ENCODE measurements at regions not wholly inside any gene's neighbourhood (a gene's known extent, or its start where the extent isn't known, plus 50 kb on each side); places are given as distances from the start of the nearest gene placed in this dataset.
"Not testable (repeated sequence)": the region's sequence is repeated elsewhere in the genome, so short reads cannot be mapped to it uniquely, and the experiment has no call there.

- H3K27me3 ChIP-seq (replicated peaks in 2 of 5; ENCODE audit: control insufficient read depth in 4 of 5, insufficient read depth in 5 of 5, low read length in 4 of 5), result no peaks in the 10 kb centered on the region
- ChIA-PET CTCF (no interaction called here), POLR2A (no interaction called here)
- H3K4me3 ChIP-seq (ENCODE audit: control insufficient read depth in 1 of 7, extremely low read depth in 1 of 7, insufficient read depth in 4 of 7, low read depth in 2 of 7, low read length in 6 of 7), result no peak overlapping the region
- 92% methylated on average over 2 of the region's 7 CpGs for WGBS (ENCODE audit: insufficient coverage)
- no peaks in the 10 kb centered on the region for H3K9me3 ChIP-seq (ENCODE audit: control extremely low read depth in 1 of 5, control insufficient read depth in 4 of 5, insufficient read depth in 2 of 5, low read depth in 1 of 5, low read length in 4 of 5)
- DNase-seq, result no peak
- no peaks in the 10 kb centered on the region for H3K4me1 ChIP-seq (ENCODE audit: control extremely low read depth in 1 of 4, control insufficient read depth in 4 of 4, insufficient read depth in 4 of 4, low read length in 3 of 4)
- H3K27ac ChIP-seq (ENCODE audit: insufficient read depth in 1 of 2, low read depth in 1 of 2, low read length in 2 of 2, poor library complexity in 1 of 2, severe bottlenecking in 2 of 2), result no peak overlapping the region
- no peaks in the 10 kb centered on the region for H3K36me3 ChIP-seq (ENCODE audit: control insufficient read depth in 4 of 4, insufficient read depth in 4 of 4, low read length in 3 of 4)
Measured at GRCh38 chr5:13581914-13582313, 362.6 kb downstream of the DNAH5 start.

- Histone ChIP-seq H3K9me3 (ENCODE audit: control extremely low read depth in 1 of 5, control insufficient read depth in 4 of 5, insufficient read depth in 2 of 5, low read depth in 1 of 5, low read length in 4 of 5) (no peaks in the 10 kb centered on the region), H3K4me1 (ENCODE audit: control extremely low read depth in 1 of 4, control insufficient read depth in 4 of 4, insufficient read depth in 4 of 4, low read length in 3 of 4) (no peaks in the 10 kb centered on the region), H3K4me3 (ENCODE audit: control insufficient read depth in 1 of 7, extremely low read depth in 1 of 7, insufficient read depth in 4 of 7, low read depth in 2 of 7, low read length in 6 of 7) (no peak overlapping the region), H3K36me3 (ENCODE audit: control insufficient read depth in 4 of 4, insufficient read depth in 4 of 4, low read length in 3 of 4) (no peaks in the 10 kb centered on the region), H3K27me3 (replicated peaks in 2 of 5; ENCODE audit: control insufficient read depth in 4 of 5, insufficient read depth in 5 of 5, low read length in 4 of 5) (no peaks in the 10 kb centered on the region), H3K27ac (ENCODE audit: insufficient read depth in 1 of 2, low read depth in 1 of 2, low read length in 2 of 2, poor library complexity in 1 of 2, severe bottlenecking in 2 of 2) (no peak overlapping the region)
- POLR2A ChIA-PET, result no interaction called here
- no peak for DNase-seq
- CTCF ChIA-PET, result no interaction called here
- 86% methylated on average over 4 of the region's 5 CpGs for WGBS (ENCODE audit: insufficient coverage)
Measured at GRCh38 chr5:13581132-13581531, 363.4 kb downstream of the DNAH5 start.

DNA sequence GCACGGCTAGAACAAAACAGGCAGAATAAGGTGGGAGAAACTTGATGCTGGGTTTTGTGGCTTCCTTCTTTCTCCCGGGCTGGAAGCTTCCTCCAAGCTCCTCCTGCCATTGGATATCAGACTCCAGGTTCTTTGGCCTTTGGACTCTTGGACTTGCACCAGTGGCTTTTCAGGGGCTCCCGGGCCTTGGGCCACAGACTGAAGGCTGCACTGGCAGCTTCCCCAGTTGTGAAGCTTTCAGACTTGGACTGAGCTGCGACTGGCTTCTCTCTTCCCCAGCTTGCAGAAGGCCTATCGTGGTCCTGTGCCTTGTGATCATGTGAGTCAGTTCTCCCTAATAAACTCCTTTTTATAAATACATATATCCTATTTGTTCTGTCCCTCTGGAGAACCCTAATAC lies 364.4 kb downstream of the DNAH5 start:
- H3K27me3 ChIP-seq (replicated peaks in 2 of 5; ENCODE audit: control insufficient read depth in 4 of 5, insufficient read depth in 5 of 5, low read length in 4 of 5), result no peaks in the 10 kb centered on the region
- H3K27ac ChIP-seq (ENCODE audit: insufficient read depth in 1 of 2, low read depth in 1 of 2, low read length in 2 of 2, poor library complexity in 1 of 2, severe bottlenecking in 2 of 2), result no peak overlapping the region
- no peaks in the 10 kb centered on the region for H3K4me1 ChIP-seq (ENCODE audit: control extremely low read depth in 1 of 4, control insufficient read depth in 4 of 4, insufficient read depth in 4 of 4, low read length in 3 of 4)
- no peak for DNase-seq
- ChIA-PET CTCF (no interaction called here), POLR2A (no interaction called here)
- no peak overlapping the region for H3K4me3 ChIP-seq (ENCODE audit: control insufficient read depth in 1 of 7, extremely low read depth in 1 of 7, insufficient read depth in 4 of 7, low read depth in 2 of 7, low read length in 6 of 7)
- no peaks in the 10 kb centered on the region for H3K36me3 ChIP-seq (ENCODE audit: control insufficient read depth in 4 of 4, insufficient read depth in 4 of 4, low read length in 3 of 4)
- H3K9me3 ChIP-seq (ENCODE audit: control extremely low read depth in 1 of 5, control insufficient read depth in 4 of 5, insufficient read depth in 2 of 5, low read depth in 1 of 5, low read length in 4 of 5), result no peaks in the 10 kb centered on the region
- WGBS (ENCODE audit: insufficient coverage), result 93% methylated on average over 4 of the region's 5 CpGs

DNA sequence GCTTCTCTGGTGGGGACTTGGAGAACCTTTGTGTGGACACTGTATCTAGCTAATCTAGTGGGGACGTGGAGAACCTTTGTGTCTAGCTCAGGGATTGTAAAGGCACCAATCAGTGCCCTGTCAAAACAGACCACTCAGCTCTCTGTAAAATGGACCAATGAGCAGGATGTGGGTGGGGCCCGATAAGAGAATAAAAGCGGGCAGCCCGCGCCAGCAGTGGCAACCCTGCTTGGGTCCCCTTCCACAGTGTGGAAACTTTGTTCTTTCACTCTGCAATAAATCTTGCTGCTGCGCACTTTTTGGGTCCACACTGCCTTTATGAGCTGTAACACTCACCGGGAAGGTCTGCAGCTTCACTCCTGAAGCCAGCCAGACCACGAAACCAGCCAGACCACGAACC lies 365.4 kb downstream of the DNAH5 start:
- CTCF ChIA-PET; H3K4me3 ChIP-seq (ENCODE audit: control insufficient read depth in 1 of 7, extremely low read depth in 1 of 7, insufficient read depth in 4 of 7, low read depth in 2 of 7, low read length in 6 of 7); H3K27me3 ChIP-seq (replicated peaks in 2 of 5; ENCODE audit: control insufficient read depth in 4 of 5, insufficient read depth in 5 of 5, low read length in 4 of 5); H3K4me1 ChIP-seq (ENCODE audit: control extremely low read depth in 1 of 4, control insufficient read depth in 4 of 4, insufficient read depth in 4 of 4, low read length in 3 of 4); H3K27ac ChIP-seq (ENCODE audit: insufficient read depth in 1 of 2, low read depth in 1 of 2, low read length in 2 of 2, poor library complexity in 1 of 2, severe bottlenecking in 2 of 2); H3K9me3 ChIP-seq (ENCODE audit: control extremely low read depth in 1 of 5, control insufficient read depth in 4 of 5, insufficient read depth in 2 of 5, low read depth in 1 of 5, low read length in 4 of 5); H3K36me3 ChIP-seq (ENCODE audit: control insufficient read depth in 4 of 4, insufficient read depth in 4 of 4, low read length in 3 of 4); DNase-seq; POLR2A ChIA-PET: not testable (repeated sequence)
- 82% methylated on average over 8 of the region's 9 CpGs for WGBS (ENCODE audit: insufficient coverage)

GRCh38 chr5:13578311-13579039 lies 366.0 kb downstream of the DNAH5 start:
- WGBS (ENCODE audit: insufficient coverage), result 87% methylated on average over 46 of the region's 48 CpGs
- H3K9me3 ChIP-seq (ENCODE audit: control extremely low read depth in 1 of 5, control insufficient read depth in 4 of 5, insufficient read depth in 2 of 5, low read depth in 1 of 5, low read length in 4 of 5); DNase-seq; H3K27me3 ChIP-seq (replicated peaks in 2 of 5; ENCODE audit: control insufficient read depth in 4 of 5, insufficient read depth in 5 of 5, low read length in 4 of 5); H3K4me3 ChIP-seq (ENCODE audit: control insufficient read depth in 1 of 7, extremely low read depth in 1 of 7, insufficient read depth in 4 of 7, low read depth in 2 of 7, low read length in 6 of 7); H3K27ac ChIP-seq (ENCODE audit: insufficient read depth in 1 of 2, low read depth in 1 of 2, low read length in 2 of 2, poor library complexity in 1 of 2, severe bottlenecking in 2 of 2); POLR2A ChIA-PET; H3K4me1 ChIP-seq (ENCODE audit: control extremely low read depth in 1 of 4, control insufficient read depth in 4 of 4, insufficient read depth in 4 of 4, low read length in 3 of 4); CTCF ChIA-PET; H3K36me3 ChIP-seq (ENCODE audit: control insufficient read depth in 4 of 4, insufficient read depth in 4 of 4, low read length in 3 of 4): not testable (repeated sequence)

DNA sequence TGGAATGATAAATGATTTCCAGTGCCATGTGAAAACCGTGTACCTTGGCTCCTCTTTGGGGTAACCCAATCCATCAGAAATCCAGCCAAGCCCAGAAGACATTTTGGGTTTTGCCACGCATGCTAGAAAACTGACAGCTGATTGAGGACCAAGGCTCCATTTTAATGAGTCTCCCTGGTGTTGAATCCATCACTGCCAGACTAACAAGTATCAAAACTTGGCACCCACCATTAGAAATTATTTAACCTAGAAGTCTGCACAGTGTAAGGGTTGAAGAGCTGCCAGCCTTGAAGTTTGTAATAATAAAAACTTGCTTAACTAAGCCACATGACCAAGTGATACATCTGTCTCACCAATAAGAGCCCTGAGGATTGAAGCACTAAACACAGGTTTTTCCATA lies 369.9 kb downstream of the DNAH5 start:
- no peak overlapping the region for H3K4me3 ChIP-seq (ENCODE audit: control insufficient read depth in 1 of 7, extremely low read depth in 1 of 7, insufficient read depth in 4 of 7, low read depth in 2 of 7, low read length in 6 of 7)
- no peaks in the 10 kb centered on the region for H3K36me3 ChIP-seq (ENCODE audit: control insufficient read depth in 4 of 4, insufficient read depth in 4 of 4, low read length in 3 of 4)
- CTCF ChIA-PET, result no interaction called here
- POLR2A ChIA-PET, result no interaction called here
- H3K27ac ChIP-seq (ENCODE audit: insufficient read depth in 1 of 2, low read depth in 1 of 2, low read length in 2 of 2, poor library complexity in 1 of 2, severe bottlenecking in 2 of 2), result no peak overlapping the region
- DNase-seq, result no peak
- H3K9me3 ChIP-seq (ENCODE audit: control extremely low read depth in 1 of 5, control insufficient read depth in 4 of 5, insufficient read depth in 2 of 5, low read depth in 1 of 5, low read length in 4 of 5), result peaks cover 0 to 2% (median 0%) of the 10 kb centered on the region in 5 experiments
- whole genome bisulfite sequencing (ENCODE audit: insufficient coverage), result 86% methylated on average over 2 of the region's 2 CpGs
- H3K4me1 ChIP-seq (ENCODE audit: control extremely low read depth in 1 of 4, control insufficient read depth in 4 of 4, insufficient read depth in 4 of 4, low read length in 3 of 4), result no peaks in the 10 kb centered on the region
- H3K27me3 ChIP-seq (replicated peaks in 2 of 5; ENCODE audit: control insufficient read depth in 4 of 5, insufficient read depth in 5 of 5, low read length in 4 of 5), result no peaks in the 10 kb centered on the region

- POLR2A ChIA-PET, result no interaction called here
- CTCF ChIA-PET, result no interaction called here
Measured at GRCh38 chr5:13572163-13572562, 372.3 kb downstream of the DNAH5 start.

More at GRCh38 chr5:13572163-13572562, 372.3 kb downstream of the DNAH5 start:
- Histone ChIP-seq H3K27me3 (replicated peaks in 2 of 5; ENCODE audit: control insufficient read depth in 4 of 5, insufficient read depth in 5 of 5, low read length in 4 of 5) (peaks cover 0 to 2% (median 0%) of the 10 kb centered on the region in 5 experiments), H3K4me3 (ENCODE audit: control insufficient read depth in 1 of 7, extremely low read depth in 1 of 7, insufficient read depth in 4 of 7, low read depth in 2 of 7, low read length in 6 of 7) (no peak overlapping the region), H3K27ac (ENCODE audit: insufficient read depth in 1 of 2, low read depth in 1 of 2, low read length in 2 of 2, poor library complexity in 1 of 2, severe bottlenecking in 2 of 2) (no peak overlapping the region), H3K36me3 (ENCODE audit: control insufficient read depth in 4 of 4, insufficient read depth in 4 of 4, low read length in 3 of 4) (no peaks in the 10 kb centered on the region), H3K4me1 (ENCODE audit: control extremely low read depth in 1 of 4, control insufficient read depth in 4 of 4, insufficient read depth in 4 of 4, low read length in 3 of 4) (no peaks in the 10 kb centered on the region), H3K9me3 (ENCODE audit: control extremely low read depth in 1 of 5, control insufficient read depth in 4 of 5, insufficient read depth in 2 of 5, low read depth in 1 of 5, low read length in 4 of 5) (peaks cover 0 to 4% (median 0%) of the 10 kb centered on the region in 5 experiments)
- 100% methylated on average over 2 of the region's 4 CpGs for WGBS (ENCODE audit: insufficient coverage)
- no peak for DNase-seq

All from common myeloid progenitor, CD34-positive (primary cell).